Stimulated activated memory B cell treated with anti-CD40 and anti-IgM and Interleukin-4, amounts not matched to agents 10 μg/mL and 1 μg/mL and 100 μg/mL, for 72 hours (primary cell): ENCODE measurements at regions not wholly inside any gene's neighbourhood (a gene's known extent, or its start where the extent isn't known, plus 50 kb on each side); places are given as distances from the start of the nearest gene placed in this dataset.

Experiments used
- ATAC-seq: fragments of 150-1000 bp; cut with Tn5 transposase; 2 replicates; pipeline ENCODE4 v1.10.0; 2021
- H3K27ac Mint-ChIP-seq: one replicate; pipeline ENCODE4 v1.8.0; 2022; ENCODE audit warnings: mild to moderate bottlenecking, mixed read lengths
- H3K27me3 Mint-ChIP-seq: one replicate; pipeline ENCODE4 v1.8.0; 2022; ENCODE audit warnings: mixed read lengths
- H3K36me3 Mint-ChIP-seq: one replicate; pipeline ENCODE4 v1.8.0; 2022; ENCODE audit warnings: mixed read lengths
- H3K4me1 Mint-ChIP-seq: one replicate; pipeline ENCODE4 v1.8.0; 2022; ENCODE audit warnings: mixed read lengths
- H3K4me3 Mint-ChIP-seq: one replicate; pipeline ENCODE4 v1.8.0; 2022; ENCODE audit warnings: mild to moderate bottlenecking, moderate library complexity, mixed read lengths
- H3K9me3 Mint-ChIP-seq: one replicate; pipeline ENCODE4 v1.8.0; 2022; ENCODE audit warnings: mixed read lengths

DNA sequence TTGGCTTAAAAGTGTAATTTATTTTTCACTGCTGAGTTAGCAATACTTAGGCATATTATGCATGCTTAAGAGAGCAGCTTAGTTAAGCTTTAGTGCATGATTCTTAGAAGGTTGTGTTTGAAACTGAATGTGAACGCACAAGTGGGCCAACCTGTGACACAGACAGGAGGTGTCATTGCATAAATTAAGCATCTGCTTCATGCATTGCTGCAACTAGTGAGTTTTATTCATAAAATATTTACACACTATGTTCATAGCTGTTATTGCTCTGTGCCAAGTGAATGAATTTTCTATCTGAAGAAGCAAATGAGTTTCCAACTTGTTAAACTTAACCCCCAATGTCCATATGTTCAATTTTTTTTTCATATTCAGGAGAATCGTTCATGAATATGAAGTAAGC, 806.4 kb downstream of the GALR1 start:
- H3K9me3 Mint-ChIP-seq, result peaks cover 3% of the 10 kb centered on the region
- H3K4me3 Mint-ChIP-seq, result no peak overlapping the region
- ATAC-seq, result no peak
- H3K36me3 Mint-ChIP-seq, result no peaks in the 10 kb centered on the region
- H3K27me3 Mint-ChIP-seq, result no peaks in the 10 kb centered on the region
- no peaks in the 10 kb centered on the region for H3K4me1 Mint-ChIP-seq
- no peak overlapping the region for H3K27ac Mint-ChIP-seq

DNA sequence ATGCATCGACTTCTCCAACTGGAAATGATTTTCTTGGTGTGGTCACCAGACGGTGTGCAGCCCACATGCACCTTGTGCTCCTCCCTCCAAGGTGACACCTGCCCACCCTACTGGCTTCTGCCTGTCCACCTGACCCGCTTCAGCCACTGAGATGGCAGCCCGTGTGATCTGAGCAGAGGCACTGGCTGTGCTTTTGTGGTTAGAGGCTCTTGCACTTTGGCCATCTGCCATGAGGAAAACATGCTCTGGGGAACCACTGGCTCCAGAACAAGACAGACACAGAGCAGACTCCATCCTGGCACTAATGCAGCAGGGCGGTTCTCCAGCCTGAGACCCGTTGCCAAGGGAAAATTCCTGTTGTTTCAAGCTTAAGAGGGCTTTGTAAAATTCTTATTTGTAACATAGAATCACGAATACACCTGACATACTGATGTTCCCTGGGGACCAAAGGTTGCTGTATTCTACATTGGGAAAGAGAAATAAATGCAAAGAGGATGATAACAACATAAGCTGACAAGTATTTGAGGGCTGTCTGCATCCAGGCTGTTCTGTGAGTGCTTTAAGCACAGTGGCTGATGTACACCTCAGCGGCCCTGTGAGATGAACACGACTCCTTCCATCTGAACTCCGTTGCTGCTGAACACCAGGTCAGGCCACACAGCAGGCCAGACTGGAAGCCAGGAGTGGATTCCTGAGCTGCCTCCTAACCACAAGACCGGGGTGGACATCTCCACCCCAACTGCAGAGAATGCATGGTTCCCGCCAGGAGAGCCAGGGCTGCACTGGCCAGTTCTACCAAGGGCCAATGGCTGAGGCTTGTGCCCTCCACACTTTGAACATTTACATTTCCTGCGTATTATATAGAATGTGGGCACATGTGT, 820.4 kb downstream of the GALR1 start:
- Mint-ChIP-seq H3K27ac (no peak overlapping the region), H3K27me3 (no peaks in the 10 kb centered on the region), H3K36me3 (no peaks in the 10 kb centered on the region), H3K9me3 (peaks cover 3% of the 10 kb centered on the region), H3K4me1 (no peaks in the 10 kb centered on the region), H3K4me3 (no peak overlapping the region)
- ATAC-seq, result peak; percentile 39

DNA sequence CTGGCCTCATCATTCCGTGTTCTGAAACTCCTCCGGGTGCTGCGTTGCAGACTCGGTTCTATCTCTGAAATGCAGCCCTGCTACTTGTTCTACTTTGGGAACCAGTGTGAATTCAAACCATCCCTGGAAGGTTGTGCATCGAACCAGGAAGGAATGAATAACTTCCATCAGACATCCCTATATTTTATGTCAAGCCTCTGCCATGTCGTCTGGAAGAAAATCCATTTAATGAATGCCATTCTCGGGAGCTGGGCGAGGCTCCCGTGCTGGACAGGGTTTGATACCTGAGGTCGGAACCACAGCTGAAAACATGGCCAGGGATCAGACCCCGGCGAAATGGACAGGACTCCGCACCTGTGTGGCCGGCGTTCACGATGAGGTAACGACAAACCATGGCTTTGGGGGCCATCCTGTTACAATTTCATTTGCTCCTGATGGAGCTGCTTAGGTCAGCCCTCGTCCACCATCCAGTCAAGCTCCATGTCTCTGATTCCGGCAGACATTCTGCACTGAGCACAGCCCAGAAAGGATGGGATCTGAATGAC, 821.6 kb downstream of the GALR1 start:
- peaks cover 3% of the 10 kb centered on the region for H3K9me3 Mint-ChIP-seq
- H3K27ac Mint-ChIP-seq, result no peak overlapping the region
- no peaks in the 10 kb centered on the region for H3K27me3 Mint-ChIP-seq
- no peak overlapping the region for H3K4me3 Mint-ChIP-seq
- no peaks in the 10 kb centered on the region for H3K36me3 Mint-ChIP-seq
- no peak for ATAC-seq
- no peaks in the 10 kb centered on the region for H3K4me1 Mint-ChIP-seq

DNA sequence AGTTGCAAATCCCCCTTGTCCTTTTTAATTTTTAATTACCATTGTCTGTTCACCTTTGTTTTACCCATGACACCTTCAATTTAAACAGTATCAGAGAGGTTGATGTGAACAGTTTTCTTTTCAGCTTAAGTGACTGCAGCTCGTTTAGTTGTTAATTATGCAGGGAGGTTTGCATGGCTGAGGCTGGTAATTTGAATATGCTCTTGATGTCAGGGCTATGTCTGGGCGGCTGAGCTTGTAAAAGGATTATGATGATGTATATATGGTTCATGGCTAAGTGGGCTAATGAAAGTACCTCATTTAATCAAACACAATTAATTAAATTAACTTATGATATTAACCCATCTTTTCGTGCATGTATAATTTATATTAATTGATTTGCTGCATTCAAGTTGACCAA, 822.1 kb downstream of the GALR1 start:
- H3K4me3 Mint-ChIP-seq, result no peak overlapping the region
- peaks cover 3% of the 10 kb centered on the region for H3K9me3 Mint-ChIP-seq
- H3K27me3 Mint-ChIP-seq, result no peaks in the 10 kb centered on the region
- no peaks in the 10 kb centered on the region for H3K36me3 Mint-ChIP-seq
- ATAC-seq, result no peak
- no peak overlapping the region for H3K27ac Mint-ChIP-seq
- H3K4me1 Mint-ChIP-seq, result no peaks in the 10 kb centered on the region

DNA sequence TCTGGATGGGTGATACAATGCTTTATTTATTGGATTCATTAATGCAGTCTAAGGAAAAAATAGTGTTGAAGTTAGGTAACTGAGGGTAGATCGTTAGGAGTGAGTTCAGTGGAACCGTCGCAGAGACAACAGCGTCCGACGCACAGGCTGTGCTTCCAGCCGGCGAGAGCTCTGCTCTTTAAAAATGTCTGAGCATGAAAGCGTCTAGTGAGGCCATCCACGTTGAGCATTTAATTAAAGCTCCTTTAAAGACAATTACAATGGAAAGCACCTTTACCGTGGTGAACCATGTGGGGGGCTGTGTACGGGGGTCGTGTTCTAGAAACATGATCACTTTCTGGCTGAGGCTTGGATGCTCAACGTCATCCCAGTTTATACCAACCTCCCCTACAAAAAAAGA, 822.7 kb downstream of the GALR1 start:
- no peak for ATAC-seq

DNA sequence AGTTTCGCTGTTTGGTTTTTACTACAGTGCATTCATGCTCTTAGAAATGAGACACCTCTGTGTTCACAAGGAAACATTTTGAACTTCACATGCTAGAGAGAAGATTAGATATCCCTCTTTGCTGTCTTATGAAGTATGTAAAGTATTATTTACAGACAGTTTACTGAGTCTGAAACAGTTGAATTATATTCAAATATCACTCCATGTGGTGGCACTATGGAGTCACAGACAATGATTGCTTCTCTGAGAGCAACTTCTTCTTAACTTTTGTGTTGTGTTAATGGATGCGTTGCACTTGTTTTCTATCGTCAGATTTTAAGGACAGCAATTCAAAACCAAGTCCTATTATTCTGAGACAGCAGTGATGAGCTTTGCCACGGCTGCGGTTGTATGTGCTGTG, 823.6 kb downstream of the GALR1 start:
- no peaks in the 10 kb centered on the region for H3K27me3 Mint-ChIP-seq
- no peak overlapping the region for H3K27ac Mint-ChIP-seq
- no peaks in the 10 kb centered on the region for H3K9me3 Mint-ChIP-seq
- no peak for ATAC-seq
- H3K4me1 Mint-ChIP-seq, result no peaks in the 10 kb centered on the region
- no peak overlapping the region for H3K4me3 Mint-ChIP-seq
- no peaks in the 10 kb centered on the region for H3K36me3 Mint-ChIP-seq

More for the DNA sequence above, 822.7 kb downstream of the GALR1 start:
- H3K27me3 Mint-ChIP-seq, result no peaks in the 10 kb centered on the region
- no peak overlapping the region for H3K27ac Mint-ChIP-seq
- no peak overlapping the region for H3K4me3 Mint-ChIP-seq
- no peaks in the 10 kb centered on the region for H3K4me1 Mint-ChIP-seq
- no peaks in the 10 kb centered on the region for H3K36me3 Mint-ChIP-seq
- no peaks in the 10 kb centered on the region for H3K9me3 Mint-ChIP-seq

DNA sequence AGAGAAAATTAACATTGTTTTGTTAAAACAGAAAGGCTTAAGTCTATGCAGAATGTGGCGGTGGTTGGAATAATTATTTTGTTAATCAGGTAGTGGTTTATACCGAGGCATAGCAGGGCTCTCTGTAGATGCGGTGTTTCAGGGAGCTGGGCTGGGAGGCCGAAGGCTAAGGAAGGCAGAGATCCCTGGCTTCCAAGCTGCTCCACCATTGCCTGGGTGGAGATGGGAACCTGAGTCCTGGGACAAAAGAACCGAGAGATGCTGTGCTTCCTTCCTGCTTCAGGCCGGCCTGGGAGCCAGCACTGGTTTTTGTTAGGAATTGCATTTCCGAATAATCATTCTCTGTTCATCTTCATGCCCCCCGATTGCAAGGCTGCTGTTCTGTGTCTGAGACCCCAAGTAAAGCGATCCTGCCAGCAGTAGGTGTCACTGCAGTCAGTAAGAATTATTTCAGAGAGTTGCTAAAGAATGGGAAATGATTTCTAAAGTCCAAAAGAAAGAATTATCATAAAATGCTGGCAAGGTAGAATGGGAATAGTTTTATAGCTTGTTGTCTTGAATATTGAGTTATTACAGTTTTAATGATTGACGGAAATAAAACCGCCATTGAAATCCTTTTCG, 824.9 kb downstream of the GALR1 start:
- Mint-ChIP-seq H3K27ac (no peak overlapping the region), H3K4me1 (no peaks in the 10 kb centered on the region), H3K27me3 (no peaks in the 10 kb centered on the region), H3K4me3 (no peak overlapping the region), H3K36me3 (no peaks in the 10 kb centered on the region), H3K9me3 (no peaks in the 10 kb centered on the region)
- ATAC-seq, result no peak

DNA sequence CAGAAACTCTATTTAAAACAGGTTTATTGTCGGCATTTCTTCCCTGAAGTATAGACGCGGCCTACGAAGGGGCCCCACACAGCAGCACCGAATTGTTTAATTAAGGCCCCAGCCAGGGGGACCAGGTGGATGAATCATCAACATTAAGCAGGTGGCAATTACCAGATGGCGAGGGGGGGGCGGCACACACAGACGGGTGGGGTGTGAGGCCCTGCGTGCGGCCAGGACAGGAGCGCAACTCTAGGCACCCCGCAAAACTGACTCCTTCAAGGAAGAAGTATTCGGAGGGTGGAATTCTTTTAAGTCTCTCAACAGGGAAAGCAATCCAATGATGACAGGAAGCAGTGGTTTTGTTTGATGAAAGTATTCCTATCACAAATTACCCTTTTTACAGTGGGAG, 830.4 kb downstream of the GALR1 start:
- Mint-ChIP-seq H3K9me3 (peaks cover 2% of the 10 kb centered on the region), H3K27ac (no peak overlapping the region), H3K4me1 (no peaks in the 10 kb centered on the region), H3K4me3 (no peak overlapping the region), H3K36me3 (no peaks in the 10 kb centered on the region), H3K27me3 (no peaks in the 10 kb centered on the region)
- ATAC-seq, result no peak

DNA sequence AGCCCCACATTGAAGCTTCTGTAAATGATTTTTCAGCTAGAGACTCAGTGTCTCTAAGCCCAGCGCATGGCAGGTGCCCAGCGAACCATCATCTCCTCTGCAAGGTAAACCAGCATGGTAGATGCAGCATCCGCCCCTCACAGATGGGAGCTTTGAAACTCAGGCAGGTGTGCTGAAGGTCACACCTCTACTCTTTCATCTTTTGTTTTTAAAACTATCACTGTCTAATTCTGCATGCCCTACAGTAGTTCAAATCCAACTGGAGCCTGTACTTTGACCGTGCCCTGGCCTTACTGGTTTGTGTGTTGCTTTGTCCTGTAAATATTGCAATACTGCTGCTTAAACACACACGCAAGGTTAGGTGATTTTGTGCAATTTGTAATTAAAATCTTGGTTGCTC, 831.1 kb downstream of the GALR1 start:
- Mint-ChIP-seq H3K36me3 (no peaks in the 10 kb centered on the region), H3K9me3 (peaks cover 2% of the 10 kb centered on the region), H3K27me3 (no peaks in the 10 kb centered on the region), H3K4me3 (no peak overlapping the region), H3K4me1 (no peaks in the 10 kb centered on the region), H3K27ac (no peak overlapping the region)
- no peak for ATAC-seq

DNA sequence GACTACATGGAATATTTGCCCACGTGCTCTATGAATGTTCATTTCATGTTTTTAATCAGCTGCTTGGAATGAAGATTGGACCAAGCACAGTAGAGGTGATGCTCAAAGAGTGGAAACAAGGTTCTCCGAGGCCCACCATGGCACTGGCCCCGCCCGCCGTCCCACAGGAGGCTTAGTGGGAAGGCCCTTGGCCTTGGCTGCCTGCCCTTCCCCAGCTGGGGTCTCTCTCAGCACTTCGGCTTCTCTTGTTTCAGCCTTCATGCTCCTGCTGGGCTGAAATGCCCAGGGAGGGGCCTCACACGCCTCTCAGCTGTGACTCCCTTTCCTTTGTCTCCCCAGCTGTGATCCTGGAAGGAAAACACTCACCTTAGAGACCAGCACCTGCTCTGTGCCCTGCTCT, 833.2 kb downstream of the GALR1 start:
- Mint-ChIP-seq H3K9me3 (peaks cover 2% of the 10 kb centered on the region), H3K36me3 (no peaks in the 10 kb centered on the region)

DNA sequence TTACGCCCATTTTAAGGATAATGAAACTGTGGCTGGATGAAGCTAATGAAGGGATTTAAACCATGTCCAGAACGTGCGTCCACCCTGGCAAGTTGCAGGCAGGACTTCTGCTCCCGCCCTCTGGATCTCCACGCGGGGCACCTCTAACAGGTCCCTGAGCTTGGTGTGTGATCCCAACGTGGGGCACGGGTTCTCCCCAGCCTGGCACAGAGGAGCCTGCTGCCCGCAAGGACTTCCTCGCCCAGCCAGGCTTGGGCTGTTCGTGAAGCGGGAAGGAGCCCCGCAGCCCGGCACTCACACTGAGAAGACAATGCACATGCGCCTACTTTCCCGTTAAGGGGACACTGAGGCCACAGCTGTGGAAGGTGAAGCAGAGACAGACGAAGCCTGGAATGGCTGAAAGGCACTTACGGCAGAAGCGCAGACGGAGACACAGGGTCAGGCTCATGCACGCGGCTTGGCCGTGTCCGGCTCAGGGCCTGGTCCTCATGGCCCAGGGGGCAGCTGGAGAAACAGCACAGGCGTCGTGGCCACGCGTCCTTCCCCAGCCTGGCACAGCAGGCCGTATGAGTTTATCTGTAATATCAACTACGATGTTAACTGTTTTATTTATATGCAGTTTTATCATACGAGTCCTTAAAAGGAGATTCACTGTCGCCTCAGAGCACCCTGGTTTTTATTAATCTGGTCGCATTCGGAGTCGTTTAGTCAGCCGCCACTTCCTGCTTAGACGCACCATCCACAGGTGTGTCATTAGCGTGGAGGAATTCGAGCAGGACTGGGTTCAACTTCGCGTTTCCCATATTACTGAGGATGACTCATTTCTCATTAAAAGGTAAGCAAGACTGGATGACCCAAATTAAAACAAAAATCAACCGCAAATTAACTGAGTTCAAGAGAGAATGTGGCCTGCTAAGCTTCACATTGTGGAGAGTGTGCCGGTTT, 835.9 kb downstream of the GALR1 start:
- Mint-ChIP-seq H3K27ac (no peak overlapping the region), H3K4me3 (no peak overlapping the region), H3K27me3 (no peaks in the 10 kb centered on the region), H3K9me3 (peaks cover 2% of the 10 kb centered on the region), H3K36me3 (no peaks in the 10 kb centered on the region), H3K4me1 (no peaks in the 10 kb centered on the region)
- ATAC-seq, result no peak

More for the DNA sequence above, 833.2 kb downstream of the GALR1 start:
- H3K27me3 Mint-ChIP-seq, result no peaks in the 10 kb centered on the region
- H3K4me1 Mint-ChIP-seq, result no peaks in the 10 kb centered on the region
- no peak overlapping the region for H3K27ac Mint-ChIP-seq
- no peak for ATAC-seq
- no peak overlapping the region for H3K4me3 Mint-ChIP-seq

DNA sequence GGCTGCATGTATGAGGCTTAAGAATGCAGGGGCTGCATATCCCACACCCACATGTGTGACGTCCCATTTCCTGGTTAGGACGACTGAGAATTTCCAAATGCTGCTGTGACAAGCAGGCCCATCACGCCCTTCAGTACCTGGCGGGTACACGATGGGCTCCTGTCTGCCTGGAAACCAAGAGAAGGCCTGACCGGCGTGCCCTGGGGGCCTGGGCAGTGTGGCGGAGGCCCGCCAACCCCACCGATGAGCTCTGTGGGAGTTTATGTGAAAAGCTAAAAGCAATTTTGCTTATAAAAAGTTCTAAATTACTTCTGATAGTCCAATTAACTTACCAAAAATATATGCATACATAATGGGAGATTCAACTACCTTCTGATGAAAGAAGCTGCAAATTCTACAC, 837.3 kb downstream of the GALR1 start:
- H3K27me3 Mint-ChIP-seq, result no peaks in the 10 kb centered on the region
- H3K9me3 Mint-ChIP-seq, result no peaks in the 10 kb centered on the region
- H3K36me3 Mint-ChIP-seq, result no peaks in the 10 kb centered on the region
- no peak overlapping the region for H3K27ac Mint-ChIP-seq
- H3K4me1 Mint-ChIP-seq, result no peaks in the 10 kb centered on the region
- no peak for ATAC-seq
- H3K4me3 Mint-ChIP-seq, result no peak overlapping the region

DNA sequence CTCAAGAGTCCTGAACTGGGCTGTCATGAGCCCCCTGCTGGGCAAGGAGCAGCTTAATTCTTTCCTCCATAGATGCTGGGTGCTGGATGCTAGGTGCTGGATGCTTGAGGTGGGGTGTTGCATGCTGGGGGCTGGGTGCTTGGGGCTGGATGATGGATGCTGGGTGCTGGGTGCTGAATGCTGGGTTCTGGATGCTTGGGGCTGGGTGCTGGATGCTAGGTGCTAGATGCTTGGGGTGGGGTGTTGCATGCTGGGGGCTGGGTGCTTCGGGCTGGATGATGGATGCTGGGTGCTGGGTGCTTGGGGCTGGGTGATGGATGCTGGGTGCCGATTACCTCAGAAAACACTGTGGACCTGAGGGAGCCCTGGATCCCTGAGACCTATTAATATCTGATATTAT, 837.7 kb downstream of the GALR1 start:
- H3K27me3 Mint-ChIP-seq, result no peaks in the 10 kb centered on the region
- no peak for ATAC-seq
- no peaks in the 10 kb centered on the region for H3K36me3 Mint-ChIP-seq
- H3K4me1 Mint-ChIP-seq, result no peaks in the 10 kb centered on the region
- no peak overlapping the region for H3K27ac Mint-ChIP-seq
- no peak overlapping the region for H3K4me3 Mint-ChIP-seq
- H3K9me3 Mint-ChIP-seq, result no peaks in the 10 kb centered on the region

DNA sequence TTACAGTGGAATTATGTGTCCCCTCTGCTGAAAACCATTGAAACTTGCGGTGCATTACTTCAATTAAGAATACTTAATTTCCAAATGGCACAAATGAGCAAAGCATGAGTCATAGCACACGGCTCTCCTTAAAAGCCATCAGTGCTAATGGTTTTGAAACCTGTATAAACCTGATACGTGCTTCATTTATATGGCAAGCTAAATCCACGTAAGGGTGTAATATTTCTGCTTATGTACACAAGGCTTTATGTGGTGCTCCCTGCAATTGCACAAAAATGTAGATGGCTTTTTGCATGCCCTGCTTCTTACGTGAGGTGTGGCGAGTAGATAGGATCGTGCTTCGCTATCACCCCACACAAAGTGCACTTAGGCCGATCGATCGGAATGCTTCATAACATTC, 840.9 kb downstream of the GALR1 start:
- Mint-ChIP-seq H3K27ac (no peak overlapping the region), H3K4me3 (no peak overlapping the region), H3K9me3 (no peaks in the 10 kb centered on the region), H3K27me3 (no peaks in the 10 kb centered on the region), H3K36me3 (no peaks in the 10 kb centered on the region), H3K4me1 (no peaks in the 10 kb centered on the region)
- no peak for ATAC-seq

DNA sequence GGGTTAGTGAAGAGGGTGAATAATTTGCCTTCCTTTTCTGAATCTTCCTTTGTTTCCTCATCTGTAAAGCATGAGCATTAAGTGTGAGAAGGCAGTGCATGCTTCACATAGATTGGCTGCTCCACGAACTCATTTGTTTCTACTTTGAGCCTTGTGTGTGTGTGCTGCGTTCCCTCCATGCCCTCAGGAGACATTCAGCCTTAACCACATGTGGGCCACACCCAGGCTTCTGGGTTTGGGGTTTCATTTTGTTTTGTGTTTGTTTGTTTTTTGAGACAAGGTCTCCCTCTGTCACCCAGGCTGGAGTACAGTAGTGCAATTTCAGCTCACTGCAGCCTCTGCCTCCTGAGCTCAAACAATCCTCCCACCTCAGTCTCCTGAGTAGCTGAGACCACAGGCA, 843.3 kb downstream of the GALR1 start:
- no peaks in the 10 kb centered on the region for H3K4me1 Mint-ChIP-seq
- H3K27ac Mint-ChIP-seq, result no peak overlapping the region
- H3K36me3 Mint-ChIP-seq, result no peaks in the 10 kb centered on the region
- ATAC-seq, result no peak
- peaks cover 5% of the 10 kb centered on the region for H3K9me3 Mint-ChIP-seq
- no peaks in the 10 kb centered on the region for H3K27me3 Mint-ChIP-seq
- no peak overlapping the region for H3K4me3 Mint-ChIP-seq
